ENCODE measurements at regions not wholly inside any gene's neighbourhood (a gene's known extent, or its start where the extent isn't known, plus 50 kb on each side); places are given as distances from the start of the nearest gene placed in this dataset.

- no peak for FAIRE-seq
These were observed 415.2 kb upstream of the OR4E1 start for GRCh38 chr14:22088614-22089342.

DNA sequence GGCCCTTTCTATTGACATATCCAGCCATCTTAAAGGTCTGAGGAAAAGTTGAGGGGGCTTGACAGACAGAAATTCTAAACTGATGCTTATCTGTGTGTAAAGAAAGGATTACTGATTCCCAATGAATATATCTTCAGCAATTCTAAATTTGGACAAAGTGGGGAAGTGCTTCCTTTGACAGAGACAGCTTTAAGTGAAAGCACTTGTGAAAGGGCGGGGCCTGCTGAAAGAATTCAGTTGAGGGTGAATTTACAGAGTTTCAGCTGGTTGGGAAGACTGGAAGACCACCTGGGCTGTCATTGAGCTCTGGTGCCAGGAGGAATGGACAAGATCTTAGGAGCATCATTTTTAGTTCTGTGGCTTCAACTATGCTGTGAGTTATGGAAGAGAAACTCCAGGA, 412.5 kb upstream of the OR4E1 start:
- FAIRE-seq, result no peak

- FAIRE-seq, result peak; percentile 9
These were observed 411.0 kb upstream of the OR4E1 start for GRCh38 chr14:22084393-22085281.

DNA sequence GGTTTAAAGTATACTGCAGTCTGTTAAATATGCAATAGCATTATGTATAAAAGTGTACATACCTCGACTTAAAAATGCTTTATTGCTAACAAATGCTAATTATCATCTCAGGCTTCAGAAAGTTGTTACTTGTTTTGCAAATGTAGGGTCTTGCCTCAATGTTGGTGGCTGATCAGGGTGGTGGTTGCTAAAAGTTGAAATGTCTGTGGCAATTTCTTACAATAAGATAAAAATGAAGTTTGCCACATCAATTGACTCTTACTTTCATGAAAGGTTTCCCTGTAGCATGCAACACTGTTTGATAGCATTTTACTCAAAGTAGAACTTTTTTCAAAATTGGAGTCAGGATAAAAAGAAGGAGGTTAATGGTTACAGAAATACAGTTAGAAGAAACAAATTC, 407.7 kb upstream of the OR4E1 start:
- no peak for FAIRE-seq

DNA sequence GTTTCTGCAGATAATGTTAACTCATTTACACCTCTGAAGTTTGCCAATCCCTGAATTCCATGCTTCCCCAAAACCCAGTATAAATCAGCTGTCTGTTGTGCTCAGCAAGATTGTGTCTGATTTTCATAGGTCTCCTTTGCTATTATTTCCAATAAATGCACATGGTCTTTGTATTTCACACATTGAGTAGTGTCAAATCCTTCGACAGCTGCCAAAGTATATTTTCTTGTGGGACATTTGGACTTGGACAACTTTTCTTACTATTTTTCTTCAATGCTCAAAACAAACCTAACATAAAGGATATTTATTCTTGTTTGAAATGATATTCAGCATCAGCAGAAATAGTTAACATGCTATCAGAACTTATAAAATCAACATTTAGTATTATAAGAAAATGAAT, 406.1 kb upstream of the OR4E1 start:
- no peak for FAIRE-seq

DNA sequence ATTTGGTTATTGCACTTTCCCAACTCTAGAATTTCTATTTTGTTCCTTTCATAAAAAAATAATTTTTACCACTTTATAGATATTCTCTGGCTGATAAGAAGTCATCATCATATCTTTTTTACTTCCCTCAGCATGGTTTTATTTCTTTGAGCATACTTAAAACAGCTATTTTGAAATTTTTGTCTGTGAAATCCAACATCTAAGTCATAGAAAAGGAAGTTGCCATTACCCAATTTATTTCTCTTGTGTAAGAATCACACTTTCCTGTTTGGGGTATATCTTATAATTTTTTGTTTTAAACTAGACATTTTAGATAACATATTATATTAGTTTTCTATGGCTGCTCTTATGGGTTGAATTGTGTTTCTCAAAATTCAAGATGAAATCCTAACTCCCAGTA, 400.2 kb upstream of the OR4E1 start:
- no peak for FAIRE-seq

GRCh38 chr14:22071006-22071405, 397.4 kb upstream of the OR4E1 start:
- FAIRE-seq, result no peak

GRCh38 chr14:22070119-22070982, 396.7 kb upstream of the OR4E1 start:
- FAIRE-seq, result no peak

GRCh38 chr14:22065347-22065746, 391.7 kb upstream of the OR4E1 start:
- FAIRE-seq, result no peak

GRCh38 chr14:22059201-22059600, 385.6 kb upstream of the OR4E1 start:
- FAIRE-seq, result no peak

DNA sequence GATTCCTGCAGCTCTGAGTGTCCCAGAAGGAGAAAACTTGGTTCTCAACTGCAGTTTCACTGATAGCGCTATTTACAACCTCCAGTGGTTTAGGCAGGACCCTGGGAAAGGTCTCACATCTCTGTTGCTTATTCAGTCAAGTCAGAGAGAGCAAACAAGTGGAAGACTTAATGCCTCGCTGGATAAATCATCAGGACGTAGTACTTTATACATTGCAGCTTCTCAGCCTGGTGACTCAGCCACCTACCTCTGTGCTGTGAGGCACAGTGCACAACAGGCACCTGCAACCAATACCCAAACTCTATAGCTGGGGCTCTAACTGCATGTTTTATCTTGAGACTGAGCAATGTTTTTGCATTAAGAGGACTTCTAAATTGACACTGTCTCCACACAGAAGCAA, 379.2 kb upstream of the OR4E1 start:
- FAIRE-seq, result no peak

DNA sequence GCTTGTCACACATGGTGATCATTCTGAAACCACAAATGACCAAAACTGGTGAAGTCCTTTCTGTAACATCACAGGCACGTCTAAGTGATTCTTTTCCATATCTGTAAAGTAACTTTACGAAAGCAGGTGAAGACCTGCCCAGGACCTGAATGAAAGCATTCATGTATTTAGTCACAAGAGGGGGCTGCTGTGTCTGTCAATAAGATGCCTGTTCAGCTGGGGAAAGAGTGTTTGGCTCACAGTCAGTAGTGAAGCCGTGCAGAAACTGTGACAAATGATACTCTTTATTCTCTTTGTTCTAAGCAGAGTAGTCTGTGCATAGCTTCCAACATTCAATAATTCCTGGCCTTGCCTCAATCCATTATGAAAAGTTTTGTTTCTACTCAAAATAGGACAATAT, 373.5 kb upstream of the OR4E1 start:
- FAIRE-seq, result no peak

- FAIRE-seq, result no peak
These were observed 372.4 kb upstream of the OR4E1 start for GRCh38 chr14:22046063-22046462.

DNA sequence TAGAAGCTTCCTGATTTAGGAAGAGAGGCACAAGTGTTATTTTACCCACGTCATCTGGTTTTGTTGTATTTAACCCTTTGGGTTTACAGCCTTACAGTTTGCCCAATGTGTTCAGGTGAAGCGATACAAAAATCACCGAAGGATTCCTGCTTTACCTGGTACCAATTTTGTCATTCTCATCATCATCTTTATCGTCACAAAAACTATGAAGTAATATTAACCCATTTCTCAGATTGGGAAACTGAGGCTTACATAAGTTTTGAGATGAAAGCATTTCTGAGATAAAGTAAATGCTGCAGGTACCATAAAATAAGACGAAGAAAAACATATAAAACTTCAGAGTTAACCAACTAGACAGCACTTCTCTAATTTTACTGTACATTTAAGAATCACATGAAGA, 370.6 kb upstream of the OR4E1 start:
- no peak for FAIRE-seq

DNA sequence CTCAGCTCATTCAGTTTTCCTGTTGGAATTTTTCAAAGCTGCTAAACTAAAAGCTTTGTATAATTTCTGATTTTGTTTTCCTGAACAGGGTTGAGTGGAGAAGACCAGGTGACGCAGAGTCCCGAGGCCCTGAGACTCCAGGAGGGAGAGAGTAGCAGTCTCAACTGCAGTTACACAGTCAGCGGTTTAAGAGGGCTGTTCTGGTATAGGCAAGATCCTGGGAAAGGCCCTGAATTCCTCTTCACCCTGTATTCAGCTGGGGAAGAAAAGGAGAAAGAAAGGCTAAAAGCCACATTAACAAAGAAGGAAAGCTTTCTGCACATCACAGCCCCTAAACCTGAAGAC, 367.1 kb upstream of the OR4E1 start:
- no peak for FAIRE-seq

- FAIRE-seq, result no peak
These were observed 366.5 kb upstream of the OR4E1 start for GRCh38 chr14:22039938-22040780.

DNA sequence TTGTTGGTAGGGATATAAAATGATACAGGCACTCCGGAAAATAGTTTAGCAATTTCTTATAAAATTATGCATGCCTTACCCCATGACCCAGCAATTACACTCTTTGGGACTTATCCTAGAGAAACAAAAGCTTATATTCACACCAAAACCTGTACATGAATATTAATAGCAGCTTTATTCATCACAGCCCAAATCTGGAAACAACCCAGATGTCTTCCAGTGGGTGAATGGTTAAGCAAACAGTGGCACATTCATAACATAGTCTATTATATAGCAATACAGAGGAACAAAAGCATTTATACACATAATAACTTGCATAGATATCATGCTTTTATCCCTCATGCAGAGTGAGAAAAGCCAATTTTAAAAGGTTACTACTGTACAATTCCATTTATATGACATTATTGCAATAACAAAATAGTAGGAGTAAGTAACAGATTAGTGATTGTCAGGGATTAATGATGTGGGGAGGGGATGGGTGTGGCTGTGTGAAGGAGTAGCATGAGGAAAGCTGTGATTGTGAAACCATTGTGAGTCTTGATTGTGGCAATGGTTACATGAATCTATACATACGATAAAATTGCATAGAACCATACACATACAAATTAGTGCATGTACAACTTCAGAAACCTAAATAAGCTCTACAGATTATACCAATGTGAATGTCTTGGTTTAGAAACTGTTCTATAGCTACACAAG, 363.1 kb upstream of the OR4E1 start:
- no peak for FAIRE-seq

DNA sequence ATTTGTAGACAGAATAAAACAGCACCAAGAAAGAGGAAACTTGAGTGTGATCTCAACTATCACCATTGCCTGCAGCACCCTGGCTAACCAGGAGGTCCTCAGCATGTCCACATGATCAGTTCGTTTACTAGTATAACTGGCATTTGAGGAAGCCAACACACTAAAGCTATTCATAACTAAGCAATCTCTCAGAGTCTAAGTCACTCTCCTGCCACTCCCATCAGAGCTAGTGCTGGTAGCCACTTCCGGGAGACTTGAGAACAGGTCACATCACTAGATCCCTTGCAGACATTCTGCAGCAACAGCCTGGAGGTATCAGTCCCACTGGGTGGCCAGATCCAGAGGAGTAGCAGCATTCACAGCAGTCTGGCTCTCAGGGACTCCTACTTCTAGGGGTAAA, 352.9 kb upstream of the OR4E1 start:
- no peak for FAIRE-seq

DNA sequence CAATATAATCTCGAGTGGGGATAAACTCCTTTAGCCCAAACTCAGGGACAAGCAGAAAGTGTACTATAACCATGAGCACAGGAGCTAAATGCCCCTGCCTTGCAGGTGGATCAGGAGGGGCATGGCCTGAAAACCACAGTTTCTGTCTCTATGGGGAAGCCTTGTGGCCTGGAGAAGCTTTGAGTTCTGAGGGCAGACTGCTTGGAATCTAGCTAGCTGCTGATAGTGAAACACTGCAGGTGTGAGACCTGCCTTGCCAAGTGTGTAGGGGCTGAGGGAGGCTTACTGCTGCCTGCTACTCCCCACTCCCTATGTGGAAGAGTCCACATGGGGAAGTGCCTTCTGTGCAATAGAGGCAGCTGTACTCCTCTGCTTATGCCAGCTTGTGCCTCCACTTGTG, 352.3 kb upstream of the OR4E1 start:
- FAIRE-seq, result no peak

GRCh38 chr14:22024137-22024536, 350.5 kb upstream of the OR4E1 start:
- no peak for FAIRE-seq

GRCh38 chr14:22018890-22019289, 345.3 kb upstream of the OR4E1 start:
- FAIRE-seq, result no peak

DNA sequence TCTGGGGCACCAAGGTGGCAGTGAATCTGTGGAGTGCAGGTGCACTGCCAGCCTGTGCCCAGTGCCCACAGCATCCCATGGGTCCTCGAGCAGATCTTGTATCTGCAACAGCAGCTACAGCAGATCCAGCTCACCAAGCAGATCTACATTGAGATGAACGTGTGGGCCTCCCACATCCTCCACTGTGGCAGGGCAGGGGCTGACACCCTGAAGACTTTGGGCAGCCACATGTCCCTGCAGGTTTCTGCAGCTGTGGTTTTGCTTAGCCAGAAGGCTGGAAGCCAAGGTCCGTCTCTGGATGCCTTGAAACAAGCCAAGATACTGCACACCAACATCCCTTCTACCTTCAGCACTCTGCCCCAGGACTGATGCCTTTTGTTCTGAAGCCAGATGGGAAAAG, 338.8 kb upstream of the OR4E1 start:
- no peak for FAIRE-seq
